IPS-11a (cell line): ENCODE measurements at regions not wholly inside any gene's neighbourhood (a gene's known extent, or its start where the extent isn't known, plus 50 kb on each side); places are given as distances from the start of the nearest gene placed in this dataset.

Source experiments
- H3K4me3 ChIP-seq: one replicate; pipeline ENCODE4 v1.5.1; 2013; ENCODE audit warnings: low read depth, low read length, control low read depth

DNA sequence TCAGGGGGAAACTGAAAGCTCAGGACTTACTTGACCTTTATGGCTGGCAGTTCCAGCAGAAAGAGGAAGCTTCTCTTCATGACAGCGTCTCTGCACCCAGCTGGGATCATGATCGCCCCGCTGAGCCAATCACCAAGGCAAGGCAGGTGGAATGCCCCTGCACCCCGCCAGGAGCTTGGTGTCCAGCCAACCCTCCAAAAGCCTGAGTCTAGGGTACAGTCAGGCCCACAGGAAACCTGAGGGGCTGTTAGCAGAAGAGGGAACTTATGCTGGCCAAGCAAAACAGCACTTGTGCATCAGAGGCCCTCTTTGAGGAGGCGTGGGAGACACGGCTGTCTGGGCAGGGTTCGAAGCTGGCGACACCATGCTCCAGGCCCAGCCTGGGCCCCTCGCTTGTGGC is 188.3 kb upstream of the GMDS start:
- H3K4me3 ChIP-seq = no peak overlapping the region

DNA sequence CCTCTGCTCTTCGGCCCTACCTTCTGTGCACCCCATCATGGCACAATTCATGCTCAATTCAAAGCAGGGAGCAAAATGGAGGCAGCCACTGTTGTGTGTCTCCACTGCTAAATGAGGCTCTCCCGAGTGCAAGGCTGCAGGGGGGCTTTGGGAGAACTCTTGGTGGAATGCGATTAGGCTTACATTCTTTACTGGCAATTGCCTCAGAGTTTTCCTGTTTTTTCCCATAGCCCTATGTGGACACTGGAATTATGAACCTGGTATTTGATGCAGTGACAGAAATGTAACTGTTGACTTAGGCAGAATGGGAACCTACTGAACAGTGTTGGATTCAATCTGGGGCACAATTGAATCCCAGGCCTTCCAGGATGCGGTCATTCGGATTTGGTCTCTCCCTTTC is 187.9 kb upstream of the GMDS start:
- no peak overlapping the region for H3K4me3 ChIP-seq

DNA sequence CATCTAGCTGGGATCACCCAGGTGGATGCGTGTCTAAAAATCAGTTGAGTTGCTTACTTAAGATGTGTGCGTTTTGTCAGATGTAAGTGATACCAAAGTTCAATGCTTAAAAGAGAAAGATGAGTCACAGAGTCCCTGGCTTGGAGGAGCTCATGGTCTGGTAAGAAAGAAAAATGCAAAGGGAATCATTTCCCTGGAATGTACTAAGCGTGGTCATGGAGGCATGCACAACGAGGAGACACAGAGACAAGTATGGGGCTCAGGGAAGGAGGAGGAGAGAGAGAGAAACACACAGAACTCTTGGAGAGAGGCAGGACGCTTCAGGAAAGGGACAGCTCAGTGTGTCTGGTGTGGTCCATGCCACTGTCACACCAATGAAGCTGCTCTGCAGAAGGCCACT is 186.9 kb upstream of the GMDS start:
- H3K4me3 ChIP-seq = no peak overlapping the region

DNA sequence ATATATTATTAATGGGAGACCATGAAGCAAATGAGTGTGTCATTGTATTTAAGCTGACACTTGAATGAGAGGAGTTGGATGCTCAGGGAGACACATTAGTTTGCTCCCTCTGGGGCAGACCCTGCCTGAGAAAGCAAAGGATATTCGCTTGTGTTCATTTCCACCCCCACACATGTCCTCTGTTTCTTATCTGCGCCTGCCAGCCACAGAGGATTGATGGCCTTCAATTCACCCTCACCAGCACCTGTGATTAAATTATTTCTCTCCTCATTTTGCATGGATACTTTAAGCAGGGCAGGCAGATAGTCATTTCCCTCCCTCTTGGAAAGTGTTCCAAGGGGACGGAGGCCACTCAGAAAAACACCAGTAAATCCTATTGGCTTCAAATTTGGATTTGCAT is 185.2 kb upstream of the GMDS start:
- no peak overlapping the region for H3K4me3 ChIP-seq

DNA sequence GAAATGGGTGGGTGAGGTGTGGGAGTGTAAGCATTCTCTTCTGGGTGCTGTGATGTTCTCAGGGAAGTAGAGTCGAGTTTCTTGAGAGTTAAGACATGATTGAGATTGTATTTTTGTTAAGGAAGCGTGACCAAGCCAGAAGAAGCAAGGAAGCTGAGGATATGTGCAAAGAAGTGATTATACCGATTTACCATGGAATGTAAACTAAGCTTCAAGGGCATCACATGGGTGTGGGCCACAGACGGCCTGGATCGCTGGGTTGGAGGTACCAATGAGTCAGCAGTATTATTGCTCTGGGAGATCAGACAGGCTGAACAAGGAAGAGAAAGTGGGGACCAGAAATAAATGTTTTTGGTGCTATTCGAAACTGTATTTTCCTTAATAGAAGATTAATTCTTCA is 184.1 kb upstream of the GMDS start:
- no peak overlapping the region for H3K4me3 ChIP-seq

DNA sequence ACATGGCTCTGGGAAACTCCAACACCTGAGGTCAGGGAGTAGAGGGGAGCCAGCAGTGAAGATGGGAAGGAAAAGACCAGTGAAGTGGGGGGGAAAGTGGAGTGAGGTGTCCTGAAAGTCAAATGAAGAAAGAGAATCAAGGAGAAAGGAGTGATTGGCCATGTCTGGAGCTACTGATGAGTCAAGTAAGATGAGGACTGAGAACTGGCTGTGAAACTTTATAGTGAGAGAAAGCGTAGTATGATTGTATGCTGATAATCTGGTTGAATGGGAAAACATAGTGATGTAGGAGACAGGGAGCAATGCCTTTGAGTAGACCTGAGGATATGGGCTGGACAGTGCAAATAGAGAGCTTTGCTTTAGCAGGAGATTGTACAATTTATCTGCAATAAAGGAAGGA is 183.6 kb upstream of the GMDS start:
- H3K4me3 ChIP-seq = no peak overlapping the region

DNA sequence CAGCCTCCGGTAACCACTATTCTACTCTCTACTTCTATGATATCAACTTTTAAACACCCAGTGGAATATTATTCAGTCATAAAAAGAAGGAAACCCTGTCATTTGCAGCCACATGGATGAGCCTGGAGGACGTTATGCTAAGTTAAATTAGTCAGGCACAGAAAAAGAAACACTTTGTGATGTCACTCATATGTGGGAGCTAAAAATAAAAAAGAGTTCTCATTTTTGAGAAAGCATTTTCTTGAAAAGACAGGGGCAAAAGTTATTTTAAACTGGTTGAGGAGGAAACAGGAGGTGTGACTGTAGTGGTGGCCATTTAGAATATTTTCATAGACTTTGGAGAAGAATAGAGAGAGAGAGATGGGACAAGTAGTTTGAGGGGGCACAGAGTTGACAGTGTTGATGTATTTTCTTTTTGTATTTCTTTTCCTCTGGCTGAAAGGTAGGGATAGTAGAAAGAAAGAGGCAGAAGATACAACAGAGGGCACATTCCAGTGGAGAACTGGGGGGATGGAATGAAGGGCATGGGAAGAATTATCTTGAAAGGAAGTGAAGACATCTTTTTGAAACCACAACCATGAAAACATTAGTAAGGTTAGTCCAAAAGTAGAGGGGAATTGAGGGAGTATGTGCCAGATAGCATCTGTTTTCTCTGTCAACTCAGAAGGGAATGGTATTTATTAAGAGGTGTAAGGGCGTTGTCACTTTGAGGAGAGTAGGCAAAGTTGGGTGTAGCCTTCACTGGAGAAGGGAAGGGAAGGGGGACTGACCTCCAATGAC is 181.3 kb upstream of the GMDS start:
- no peak overlapping the region for H3K4me3 ChIP-seq

DNA sequence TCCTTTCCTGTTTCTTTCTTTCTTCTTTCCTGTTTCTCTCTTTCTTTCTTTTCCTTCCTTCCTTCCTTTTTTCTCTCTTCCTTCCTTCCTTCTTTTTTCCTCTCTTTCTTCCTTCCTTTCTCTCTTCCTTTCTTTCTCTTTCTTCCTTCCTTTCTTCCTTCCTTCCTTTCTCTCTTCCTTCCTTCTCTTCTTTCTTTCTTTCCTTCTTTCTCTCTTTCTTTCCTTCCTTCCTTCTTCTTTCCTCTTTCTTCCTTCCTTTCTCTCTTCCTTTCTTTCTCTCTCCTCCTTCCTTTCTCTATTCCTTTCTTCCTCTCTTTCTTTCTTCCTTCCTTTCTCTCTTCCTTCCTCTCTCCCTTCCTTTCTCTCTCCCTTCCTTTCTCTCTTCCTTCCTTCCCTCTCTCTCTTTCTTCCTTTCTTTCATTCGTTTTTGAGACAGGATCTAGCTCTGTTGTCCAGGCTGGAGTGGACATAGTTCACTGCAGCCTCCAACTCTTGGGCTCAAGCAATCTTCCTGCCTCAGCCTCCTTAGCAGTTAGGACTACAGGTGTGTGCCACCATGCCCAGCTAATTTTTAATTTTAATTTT is 170.8 kb upstream of the GMDS start:
- H3K4me3 ChIP-seq = no peak overlapping the region

DNA sequence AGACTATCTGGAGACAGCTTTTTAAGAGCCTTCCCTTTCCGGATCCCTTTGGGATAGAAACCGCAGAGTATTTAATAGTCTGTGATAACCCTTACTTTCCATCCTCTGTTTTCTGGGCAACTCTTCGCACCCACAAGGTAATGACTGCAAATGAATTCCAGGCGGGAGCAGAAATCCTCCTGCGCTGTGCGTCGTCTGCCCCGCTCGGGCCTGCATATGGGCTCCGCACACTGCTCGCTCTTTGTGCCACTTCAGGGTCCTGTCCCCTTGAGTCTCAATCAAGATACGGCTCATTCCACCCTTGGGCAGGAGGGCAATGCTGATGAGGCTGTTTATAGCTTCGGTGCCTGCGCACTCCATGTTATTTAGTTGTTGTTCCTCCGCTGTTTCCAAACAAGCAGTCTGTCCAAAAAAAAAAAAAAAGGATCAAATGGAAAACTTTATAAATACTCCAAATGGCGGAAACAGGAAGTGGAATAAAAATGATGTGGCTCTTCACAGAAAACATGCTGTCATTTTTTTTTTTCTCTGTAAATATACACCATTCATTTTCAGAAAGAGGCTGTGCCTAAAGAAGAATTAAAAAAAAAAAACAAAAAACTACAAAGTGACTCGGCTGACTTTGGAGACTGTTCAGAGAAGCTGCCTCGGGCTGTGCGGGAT is 169.6 kb upstream of the GMDS start:
- H3K4me3 ChIP-seq = no peak overlapping the region

DNA sequence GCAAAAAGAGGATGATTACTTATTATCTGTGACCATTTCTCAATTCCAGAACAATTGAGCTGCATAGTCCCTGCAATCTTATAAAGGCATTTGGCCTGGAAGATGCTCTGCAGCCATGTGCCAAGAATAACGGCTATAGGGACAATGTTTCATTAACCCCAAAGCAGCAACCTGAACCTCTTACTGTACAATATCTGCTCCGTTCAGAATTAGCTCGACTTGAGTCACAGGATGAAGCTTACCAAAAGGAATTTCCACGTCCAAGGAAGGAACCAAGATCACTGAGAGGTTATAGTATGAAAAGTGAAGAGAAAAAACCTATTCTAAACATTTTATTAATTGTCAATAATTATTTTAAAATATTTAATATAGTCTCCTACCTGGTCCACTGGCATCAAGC is 167.3 kb upstream of the GMDS start:
- no peak overlapping the region for H3K4me3 ChIP-seq

DNA sequence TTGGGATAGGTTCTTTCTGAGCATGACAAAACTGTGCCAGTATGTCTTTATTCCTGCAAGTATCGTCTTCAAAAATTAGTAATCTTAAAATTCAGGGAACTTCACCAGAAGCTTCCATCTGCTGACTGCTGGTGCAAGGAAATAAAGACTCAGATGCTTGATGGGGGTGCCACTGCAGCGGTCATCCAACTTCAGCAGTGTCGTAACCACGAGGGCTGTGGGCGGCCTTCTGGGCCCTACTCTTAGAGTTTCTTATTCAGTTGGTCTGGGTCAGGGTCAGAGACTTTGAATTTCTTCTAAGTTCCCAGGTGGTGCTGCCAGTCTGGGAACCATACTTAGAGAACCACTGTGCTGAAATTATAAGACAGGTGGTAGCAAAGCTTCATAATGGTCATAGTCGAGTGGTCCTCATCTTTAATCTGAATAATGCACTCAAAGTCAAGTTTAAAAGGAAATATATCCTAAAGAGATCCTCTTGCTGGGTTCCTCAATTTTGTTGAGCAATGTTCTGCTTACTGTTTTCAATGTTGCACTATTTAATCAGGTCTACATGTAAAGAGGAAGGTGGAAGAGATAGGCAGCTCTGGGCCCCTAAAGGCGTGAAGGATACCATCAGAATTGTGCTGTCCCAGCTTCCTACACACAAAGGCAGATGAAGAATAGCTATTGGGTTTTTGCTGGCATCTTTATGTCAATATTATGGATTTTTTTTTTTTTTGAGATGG is 165.4 kb upstream of the GMDS start:
- H3K4me3 ChIP-seq = no peak overlapping the region

DNA sequence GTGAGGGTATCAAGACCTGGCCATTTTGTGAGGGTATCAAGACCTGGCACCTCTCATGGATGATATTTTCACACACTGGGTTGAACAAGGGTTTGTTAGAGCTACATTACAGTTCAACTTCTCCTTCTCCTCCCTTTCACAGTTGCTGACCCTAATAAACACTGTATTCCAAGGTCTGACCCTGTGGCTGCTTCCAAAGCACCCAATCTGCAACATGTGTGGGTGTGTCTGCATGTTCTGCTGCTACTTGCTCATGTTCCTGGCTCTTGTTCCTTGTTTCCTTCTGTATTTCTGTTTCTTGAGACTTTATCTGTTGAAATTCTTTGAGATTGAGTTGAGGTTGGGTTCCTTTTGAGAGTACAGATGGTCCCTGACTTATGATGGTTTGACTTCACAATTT is 162.1 kb upstream of the GMDS start:
- no peak overlapping the region for H3K4me3 ChIP-seq

DNA sequence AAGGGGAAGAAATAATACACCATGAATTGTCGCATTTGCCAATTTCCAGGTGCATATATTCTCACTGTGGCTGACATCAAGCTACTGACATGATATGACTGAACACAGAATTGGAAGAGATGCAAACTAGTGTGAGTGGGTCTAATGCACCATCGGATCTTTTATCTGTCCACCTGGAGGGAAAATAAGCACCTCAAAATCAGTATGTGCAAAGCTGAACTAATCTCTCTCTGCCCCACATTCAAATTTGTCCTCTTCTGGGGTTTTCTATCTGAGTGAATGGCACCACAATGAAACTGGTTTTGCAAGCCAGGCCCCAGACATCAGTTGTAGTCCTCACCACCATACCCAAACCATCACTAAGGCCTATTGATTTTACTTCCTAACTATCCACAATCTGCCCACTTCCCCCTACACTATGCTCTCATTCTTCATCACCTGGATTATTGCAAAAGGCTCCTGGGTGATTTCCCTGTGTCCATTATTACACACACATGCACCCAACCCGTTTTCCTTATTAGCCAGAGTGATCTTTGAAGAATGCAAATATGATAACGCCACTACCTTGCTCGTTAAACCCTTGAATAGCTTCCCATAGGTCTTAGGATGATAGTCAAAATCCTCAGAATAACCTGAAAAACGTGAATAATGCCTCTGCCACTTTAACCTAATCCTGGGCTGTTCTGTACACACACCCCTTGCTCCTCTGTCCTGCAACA is 159.0 kb upstream of the GMDS start:
- no peak overlapping the region for H3K4me3 ChIP-seq

DNA sequence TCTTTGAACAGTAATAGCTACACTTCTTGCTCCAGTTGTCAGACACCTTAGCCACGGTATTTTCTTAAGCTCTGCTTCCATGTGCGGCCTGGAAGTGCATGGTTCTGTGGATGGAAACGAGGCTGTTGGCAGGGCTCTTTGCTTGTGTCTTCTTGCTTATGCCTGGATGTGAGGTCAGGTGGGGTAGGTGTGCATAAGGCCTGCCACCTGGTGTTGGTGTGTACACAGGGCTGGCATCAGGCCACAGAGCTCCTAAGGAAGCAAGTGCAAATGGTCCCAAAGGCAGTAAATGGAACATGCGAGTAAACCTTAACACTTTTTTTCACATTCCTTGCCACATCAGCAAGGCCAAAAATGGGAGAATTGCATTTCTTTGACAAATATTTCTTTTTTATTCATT is 158.1 kb upstream of the GMDS start:
- no peak overlapping the region for H3K4me3 ChIP-seq

DNA sequence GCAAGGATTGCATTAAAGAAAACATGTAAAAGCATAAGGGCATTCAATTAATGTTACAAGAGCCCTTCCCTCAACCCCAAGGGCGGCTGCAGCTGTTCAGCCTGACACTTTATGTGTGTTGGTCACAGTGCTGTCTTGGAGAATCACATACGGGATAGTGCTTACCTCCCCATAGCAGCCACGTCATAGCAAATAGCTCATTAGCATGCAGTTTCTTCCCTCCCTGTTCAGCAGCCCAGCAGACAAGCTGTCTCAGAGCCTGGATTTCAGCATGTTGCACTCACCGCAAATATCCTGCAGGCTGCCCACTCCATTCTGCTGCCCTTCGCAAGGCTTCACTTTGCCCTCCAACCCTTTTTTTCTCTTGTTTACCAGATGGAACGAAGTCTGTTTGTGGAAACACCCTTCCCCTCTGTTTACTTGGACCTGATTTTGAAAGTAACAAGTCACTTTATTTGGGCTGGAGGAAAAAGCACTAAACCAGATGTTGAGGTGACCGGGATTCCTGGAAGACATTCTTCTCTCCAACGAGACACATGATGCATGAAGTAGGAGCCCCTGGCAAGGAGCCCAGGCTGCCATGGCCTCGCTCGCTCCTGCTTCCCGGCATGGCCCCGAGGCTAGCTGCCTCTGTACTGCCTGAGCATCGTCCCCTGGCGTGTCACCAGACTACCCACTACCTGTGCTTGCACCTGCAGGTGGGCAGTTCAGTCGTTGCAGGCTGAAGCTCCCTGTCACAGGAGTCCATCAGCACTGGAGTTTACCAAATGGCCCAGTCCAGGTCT is 151.6 kb upstream of the GMDS start:
- no peak overlapping the region for H3K4me3 ChIP-seq

DNA sequence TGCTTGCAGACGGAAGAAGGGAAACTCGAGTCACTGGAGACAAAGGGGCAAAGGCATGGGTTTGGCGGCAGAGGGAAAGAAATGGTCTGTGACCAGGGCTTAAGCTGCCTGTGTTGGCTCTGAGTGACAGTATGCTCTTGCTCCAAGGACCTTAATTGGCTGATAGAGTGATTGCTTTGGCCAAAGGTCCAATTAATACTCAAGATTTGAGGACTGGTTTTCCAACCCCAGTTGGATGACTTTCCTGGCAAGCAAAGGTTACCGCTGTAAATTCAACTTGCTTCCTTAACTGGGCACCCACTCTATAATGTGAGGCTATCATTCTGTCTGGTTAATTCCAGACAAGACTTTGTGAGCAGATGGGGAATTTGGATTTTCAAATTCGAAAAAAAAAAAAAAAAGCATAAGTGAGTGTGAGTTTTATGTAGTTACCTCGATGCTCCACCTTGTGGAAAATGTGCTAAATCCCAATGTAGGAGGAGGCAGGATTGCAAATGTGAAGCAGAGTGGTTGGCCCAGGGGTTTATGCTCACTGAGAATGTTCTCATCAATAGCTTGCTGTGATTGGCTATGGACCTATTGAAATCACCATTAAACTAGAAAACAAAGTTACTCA is 150.7 kb upstream of the GMDS start:
- no peak overlapping the region for H3K4me3 ChIP-seq

DNA sequence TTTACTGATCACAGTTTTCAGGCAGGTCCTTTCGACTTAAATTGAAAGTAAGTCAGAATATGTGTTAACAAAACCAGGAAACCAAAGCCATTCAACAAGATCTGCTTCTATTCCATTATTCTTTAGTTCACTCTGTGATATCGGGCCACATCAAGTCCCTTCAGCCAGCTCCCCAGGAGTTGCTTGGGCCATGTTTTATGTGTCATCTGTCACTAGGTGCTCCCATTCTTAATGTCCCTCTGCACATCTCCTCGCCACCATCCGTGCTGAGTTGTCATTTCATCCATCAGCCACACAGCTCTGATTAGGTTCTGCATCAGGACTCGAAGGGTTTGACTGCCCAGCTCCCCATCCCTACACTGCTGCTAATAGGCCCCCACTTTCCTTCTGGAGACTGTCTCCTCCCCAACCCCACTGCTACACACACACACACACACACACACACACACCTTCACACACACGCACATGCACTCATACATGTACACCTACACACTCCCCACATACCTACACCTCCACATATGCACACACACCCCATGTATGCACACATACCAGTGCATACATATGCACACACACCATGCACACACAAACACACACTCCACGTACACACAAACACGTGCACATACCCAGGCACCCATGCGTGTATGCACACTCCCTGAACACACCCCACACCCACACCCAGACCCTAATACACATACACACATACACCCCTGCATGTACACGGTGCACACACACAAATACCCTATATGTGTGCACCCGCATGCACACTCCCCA is 143.3 kb upstream of the GMDS start:
- H3K4me3 ChIP-seq = no peak overlapping the region

DNA sequence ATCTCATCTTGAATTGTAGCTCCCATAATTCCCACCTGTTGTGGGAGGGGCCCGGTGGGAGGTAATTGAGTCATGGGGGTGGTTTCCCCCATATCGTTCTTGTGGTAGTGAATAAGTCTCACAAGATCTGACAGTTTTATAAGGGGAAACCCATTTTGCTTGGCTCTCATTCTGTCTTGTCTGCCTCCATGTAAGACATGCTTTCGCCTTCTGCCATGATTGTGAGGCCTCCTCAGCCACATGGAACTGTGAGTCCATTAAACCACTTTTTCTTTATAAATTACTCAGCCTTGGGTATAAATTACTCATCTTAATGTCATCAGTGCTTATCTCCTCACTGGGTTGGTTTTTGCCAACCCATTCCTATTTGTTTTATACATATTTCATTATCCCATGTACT is 142.0 kb upstream of the GMDS start:
- no peak overlapping the region for H3K4me3 ChIP-seq

DNA sequence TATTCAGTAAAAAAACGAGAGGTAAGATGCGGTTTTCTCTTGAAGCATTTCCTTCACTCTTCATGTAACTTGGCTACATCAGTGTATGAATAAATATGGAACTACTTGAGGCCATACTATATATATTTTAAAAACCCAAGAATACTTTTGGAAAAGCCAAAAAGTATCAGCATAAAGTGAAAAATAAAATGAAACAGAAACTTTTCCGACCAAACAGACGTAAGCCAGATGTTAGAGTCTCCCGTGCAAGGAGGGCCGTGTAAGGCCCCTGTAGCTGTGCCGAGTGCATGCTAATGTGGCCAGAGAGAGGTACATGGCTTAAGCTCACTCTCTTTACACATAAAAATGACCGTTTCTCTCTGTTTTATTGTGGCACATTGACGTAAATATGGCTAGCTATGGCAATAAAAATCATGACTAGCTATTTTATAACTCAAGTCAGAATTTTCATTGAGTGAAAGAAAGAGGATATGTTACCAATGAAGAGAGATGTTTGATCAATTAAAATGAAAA is 140.1 kb upstream of the GMDS start:
- no peak overlapping the region for H3K4me3 ChIP-seq
